MM.1S (cell line): ENCODE measurements at regions not wholly inside any gene's neighbourhood (a gene's known extent, or its start where the extent isn't known, plus 50 kb on each side); places are given as distances from the start of the nearest gene placed in this dataset.

Experiments used
- DNase-seq: peaks from one replicate; pipeline ENCODE4 v3.0.0-alpha.2; 2015
- H2AFZ ChIP-seq: fragments of 300-600 bp; sonication (generic); 2 replicates; pipeline ENCODE4 v1.6.0; 2016; ENCODE audit warnings: antibody characterized with exemption, low read length
- H3F3A ChIP-seq: fragments of 300-600 bp; sonication (generic); 2 replicates; pipeline ENCODE4 v1.6.1; 2016; ENCODE audit warnings: mild to moderate bottlenecking, antibody characterized with exemption, low read length, moderate library complexity, mixed read lengths; ENCODE audit not compliant: insufficient read depth
- H3K27ac ChIP-seq: fragments of 300-600 bp; sonication (generic); 2 replicates; pipeline ENCODE4 v1.5.1; 2016; ENCODE audit warnings: mild to moderate bottlenecking, low read length
- H3K27me3 ChIP-seq: fragments of 300-600 bp; sonication (generic); replicated peaks from 2 replicates; pipeline ENCODE4 v1.6.0; 2016; ENCODE audit warnings: low read length; ENCODE audit not compliant: insufficient read depth
- H3K36me3 ChIP-seq: fragments of 300-600 bp; sonication (generic); replicated peaks from 2 replicates; pipeline ENCODE4 v1.6.1; 2016; ENCODE audit warnings: mild to moderate bottlenecking, low read length, mixed read lengths; ENCODE audit not compliant: insufficient read depth
- H3K4me1 ChIP-seq: fragments of 300-600 bp; sonication (generic); 2 replicates; pipeline ENCODE4 v1.6.1; 2016; ENCODE audit warnings: low read length, mixed read lengths
- H3K4me2 ChIP-seq: fragments of 300-600 bp; sonication (generic); 2 replicates; pipeline ENCODE4 v1.6.0; 2016; ENCODE audit warnings: low read depth, low read length
- H3K4me3 ChIP-seq: fragments of 300-600 bp; sonication (generic); 2 replicates; pipeline ENCODE4 v1.5.1; 2016; ENCODE audit warnings: low read length, mixed read lengths
- H3K79me2 ChIP-seq: fragments of 300-600 bp; sonication (generic); 2 replicates; pipeline ENCODE4 v1.6.1; 2016; ENCODE audit warnings: mixed run types, low read length, mixed read lengths
- H3K9ac ChIP-seq: fragments of 300-600 bp; sonication (generic); 2 replicates; pipeline ENCODE4 v1.6.1; 2016; ENCODE audit warnings: low read length, mixed read lengths
- H3K9me2 ChIP-seq: fragments of 300-600 bp; sonication (generic); replicated peaks from 2 replicates; pipeline ENCODE4 v1.6.1; 2016; ENCODE audit warnings: mild to moderate bottlenecking, low read length, mixed read lengths; ENCODE audit not compliant: insufficient read depth
- H3K9me3 ChIP-seq: fragments of 300-600 bp; sonication (generic); replicated peaks from 2 replicates; pipeline ENCODE4 v1.6.1; 2016; ENCODE audit warnings: mild to moderate bottlenecking, low read length, mixed read lengths; ENCODE audit not compliant: insufficient read depth
- H4K20me1 ChIP-seq: fragments of 300-600 bp; sonication (generic); 2 replicates; pipeline ENCODE4 v1.6.1; 2016; ENCODE audit warnings: mild to moderate bottlenecking, low read length, moderate library complexity, mixed read lengths; ENCODE audit not compliant: insufficient read depth
- CTCF ChIP-seq: fragments of 300-600 bp; sonication (generic); IDR thresholded peaks from 2 replicates; pipeline ENCODE4 v1.5.1; 2016; ENCODE audit warnings: antibody characterized with exemption, low read length, mixed read lengths
- EZH2 ChIP-seq: fragments of 300-600 bp; sonication (generic); optimal IDR thresholded peaks from 2 replicates; pipeline ENCODE3; 2017; ENCODE audit warnings: low read depth, mild to moderate bottlenecking, antibody characterized with exemption, low read length, mixed read lengths
- EZH2phosphoT487 ChIP-seq: fragments of 300-600 bp; sonication (generic); IDR thresholded peaks from 2 replicates; pipeline ENCODE4 v1.6.1; 2018; ENCODE audit warnings: antibody characterized with exemption, low read length

- Histone ChIP-seq H4K20me1 (no peaks in the 10 kb centered on the region), H3K27ac (no peak overlapping the region), H3K36me3 (no peaks in the 10 kb centered on the region), H3K9ac (no peak overlapping the region), H3K27me3 (no peaks in the 10 kb centered on the region), H3K9me2 (no peaks in the 10 kb centered on the region), H2AFZ (no peak overlapping the region), H3K79me2 (no peaks in the 10 kb centered on the region), H3K4me3 (no peak overlapping the region), H3K4me2 (no peak overlapping the region), H3K9me3 (no peaks in the 10 kb centered on the region), H3F3A (no peaks in the 10 kb centered on the region), H3K4me1 (peaks cover 11% of the 10 kb centered on the region)
- TF ChIP-seq CTCF (no peak), EZH2 (no peak), EZH2phosphoT487 (no peak)
- DNase-seq = no peak
Measured at GRCh38 chr3:16728770-16729745, 123.8 kb upstream of the DAZL start.

- H3K27ac ChIP-seq = no peak overlapping the region
- no peaks in the 10 kb centered on the region for H3K79me2 ChIP-seq
- DNase-seq = no peak
- no peak overlapping the region for H3K4me3 ChIP-seq
- no peaks in the 10 kb centered on the region for H3F3A ChIP-seq
- TF ChIP-seq EZH2phosphoT487 (no peak), EZH2 (no peak), CTCF (no peak)
- H3K9ac ChIP-seq = no peak overlapping the region
- H3K4me2 ChIP-seq = no peak overlapping the region
- H2AFZ ChIP-seq = no peak overlapping the region
- no peaks in the 10 kb centered on the region for H3K36me3 ChIP-seq
- H3K4me1 ChIP-seq = no peaks in the 10 kb centered on the region
- no peaks in the 10 kb centered on the region for H3K27me3 ChIP-seq
- no peaks in the 10 kb centered on the region for H4K20me1 ChIP-seq
- H3K9me3 ChIP-seq = no peaks in the 10 kb centered on the region
- no peaks in the 10 kb centered on the region for H3K9me2 ChIP-seq
Measured at GRCh38 chr3:16738451-16738850, 133.2 kb upstream of the DAZL start.

GRCh38 chr3:16739541-16740105, 134.4 kb upstream of the DAZL start:
- Histone ChIP-seq H3K4me2 (no peak overlapping the region), H3F3A (no peaks in the 10 kb centered on the region), H3K4me1 (no peaks in the 10 kb centered on the region), H4K20me1 (no peaks in the 10 kb centered on the region), H2AFZ (no peak overlapping the region), H3K9me3 (no peaks in the 10 kb centered on the region), H3K36me3 (no peaks in the 10 kb centered on the region), H3K9me2 (no peaks in the 10 kb centered on the region), H3K27ac (no peak overlapping the region), H3K9ac (no peak overlapping the region), H3K27me3 (no peaks in the 10 kb centered on the region), H3K79me2 (no peaks in the 10 kb centered on the region), H3K4me3 (no peak overlapping the region)
- no peak for DNase-seq
- TF ChIP-seq CTCF (no peak), EZH2 (no peak), EZH2phosphoT487 (no peak)
